ENCODE measurements at regions not wholly inside any gene's neighbourhood (a gene's known extent, or its start where the extent isn't known, plus 50 kb on each side); places are given as distances from the start of the nearest gene placed in this dataset.

DNA sequence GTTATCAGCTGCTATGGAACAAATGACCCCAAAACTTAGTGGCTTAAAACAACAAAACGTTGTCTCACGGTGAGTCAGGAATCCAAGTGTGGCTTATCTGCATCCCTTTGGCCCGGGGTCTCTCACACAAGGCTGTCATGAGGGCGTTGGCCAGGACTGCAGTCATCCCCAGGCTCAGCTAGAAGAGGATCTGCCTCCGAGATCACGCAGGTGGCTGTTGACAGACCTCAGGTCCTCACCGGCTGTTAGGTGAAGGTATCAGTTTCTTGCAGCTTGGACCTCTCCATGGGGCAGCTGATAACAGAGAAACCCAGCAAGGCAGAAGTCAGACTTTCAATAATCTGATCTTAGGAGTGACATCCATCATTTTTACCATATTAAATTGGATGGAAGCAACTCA is 52.7 kb upstream of the SYT6 start:
- no peak for TF ChIP-seq POLR2A (IDR thresholded peaks at IDR 0.05)
- TF ChIP-seq, protein P1, sequence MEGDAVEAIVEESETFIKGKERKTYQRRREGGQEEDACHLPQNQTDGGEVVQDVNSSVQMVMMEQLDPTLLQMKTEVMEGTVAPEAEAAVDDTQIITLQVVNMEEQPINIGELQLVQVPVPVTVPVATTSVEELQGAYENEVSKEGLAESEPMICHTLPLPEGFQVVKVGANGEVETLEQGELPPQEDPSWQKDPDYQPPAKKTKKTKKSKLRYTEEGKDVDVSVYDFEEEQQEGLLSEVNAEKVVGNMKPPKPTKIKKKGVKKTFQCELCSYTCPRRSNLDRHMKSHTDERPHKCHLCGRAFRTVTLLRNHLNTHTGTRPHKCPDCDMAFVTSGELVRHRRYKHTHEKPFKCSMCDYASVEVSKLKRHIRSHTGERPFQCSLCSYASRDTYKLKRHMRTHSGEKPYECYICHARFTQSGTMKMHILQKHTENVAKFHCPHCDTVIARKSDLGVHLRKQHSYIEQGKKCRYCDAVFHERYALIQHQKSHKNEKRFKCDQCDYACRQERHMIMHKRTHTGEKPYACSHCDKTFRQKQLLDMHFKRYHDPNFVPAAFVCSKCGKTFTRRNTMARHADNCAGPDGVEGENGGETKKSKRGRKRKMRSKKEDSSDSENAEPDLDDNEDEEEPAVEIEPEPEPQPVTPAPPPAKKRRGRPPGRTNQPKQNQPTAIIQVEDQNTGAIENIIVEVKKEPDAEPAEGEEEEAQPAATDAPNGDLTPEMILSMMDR (IDR thresholded peaks at IDR 0.05): no peak

Data from esophagus squamous epithelium (tissue), 4 donors.